ENCODE measurements at regions not wholly inside any gene's neighbourhood (a gene's known extent, or its start where the extent isn't known, plus 50 kb on each side); places are given as distances from the start of the nearest gene placed in this dataset.

GRCh38 chr11:26121466-26121865, 210.5 kb upstream of the ANO3 start:
- no peak for TF ChIP-seq CTCF (IDR thresholded peaks at IDR 0.05)
- TF ChIP-seq POLR2A (IDR thresholded peaks at IDR 0.05), result no peak

Measured in adrenal gland (tissue), 5 donors.